ENCODE measurements at regions not wholly inside any gene's neighbourhood (a gene's known extent, or its start where the extent isn't known, plus 50 kb on each side); places are given as distances from the start of the nearest gene placed in this dataset.

GRCh38 chr10:18959369-18959768 lies 89.2 kb upstream of the MALRD1 start:
- TF ChIP-seq CTCF (IDR thresholded peaks at IDR 0.05 in 2 of 3, conservative IDR thresholded peaks at IDR 0.05 in 1 of 3; ENCODE audit: borderline replicate concordance in 1 of 3, insufficient read depth in 1 of 3, low read depth in 2 of 3, low read length in 2 of 3) (no peak), POLR2AphosphoS5 (IDR thresholded peaks at IDR 0.05; ENCODE audit: low read depth, low read length) (no peak), EZH2phosphoT487 (IDR thresholded peaks at IDR 0.05; ENCODE audit: borderline replicate concordance) (no peak), EZH2 (IDR thresholded peaks at IDR 0.05) (no peak), RAD21 (IDR thresholded peaks at IDR 0.05; ENCODE audit: low read depth) (no peak), CBX3 (IDR thresholded peaks at IDR 0.05; ENCODE audit: low read depth) (no peak), SIN3A (IDR thresholded peaks at IDR 0.05; ENCODE audit: low read depth) (no peak), SRF (IDR thresholded peaks at IDR 0.05; ENCODE audit: low read depth) (no peak), MAX (IDR thresholded peaks at IDR 0.05) (no peak), POLR2A (IDR thresholded peaks at IDR 0.05; ENCODE audit: borderline replicate concordance, extremely low read depth, insufficient read depth, insufficient read length) (no peak), TCF7L2 (IDR thresholded peaks at IDR 0.05; ENCODE audit: borderline replicate concordance, extremely low read depth, insufficient read depth, insufficient read length) (no peak), JUND (IDR thresholded peaks at IDR 0.05) (no peak)
